ENCODE measurements at regions not wholly inside any gene's neighbourhood (a gene's known extent, or its start where the extent isn't known, plus 50 kb on each side); places are given as distances from the start of the nearest gene placed in this dataset.
"Not testable (repeated sequence)": the region's sequence is repeated elsewhere in the genome, so short reads cannot be mapped to it uniquely, and the experiment has no call there.

- no peak for DNase-seq (ENCODE audit: low spot score)
These were observed 109.6 kb upstream of the SP4 start for GRCh38 chr7:21317966-21318915.

GRCh38 chr7:21318916-21319270, 109.0 kb upstream of the SP4 start:
- DNase-seq (ENCODE audit: low spot score), result no peak

GRCh38 chr7:21326241-21326640, 101.6 kb upstream of the SP4 start:
- no peak for DNase-seq (ENCODE audit: low spot score)

- no peak for DNase-seq (ENCODE audit: low spot score)
These were observed 101.0 kb upstream of the SP4 start for GRCh38 chr7:21326921-21327320.

GRCh38 chr7:21327422-21328409, 100.2 kb upstream of the SP4 start:
- DNase-seq (ENCODE audit: low spot score), result no peak

- DNase-seq (ENCODE audit: low spot score), result no peak
These were observed 97.3 kb upstream of the SP4 start for GRCh38 chr7:21330462-21331178.

GRCh38 chr7:21334906-21335305, 93.0 kb upstream of the SP4 start:
- no peak for DNase-seq (ENCODE audit: low spot score)

- DNase-seq (ENCODE audit: low spot score), result no peak
These were observed 91.1 kb upstream of the SP4 start for GRCh38 chr7:21336743-21337142.

- no peak for DNase-seq (ENCODE audit: low spot score)
These were observed 89.1 kb upstream of the SP4 start for GRCh38 chr7:21338728-21339164.

- DNase-seq (ENCODE audit: low spot score), result not testable (repeated sequence)
These were observed 83.0 kb upstream of the SP4 start for GRCh38 chr7:21344900-21345299.

GRCh38 chr7:21345361-21345760, 82.5 kb upstream of the SP4 start:
- no peak for DNase-seq (ENCODE audit: low spot score)

GRCh38 chr7:21346297-21346696, 81.6 kb upstream of the SP4 start:
- no peak for DNase-seq (ENCODE audit: low spot score)

- DNase-seq (ENCODE audit: low spot score), result no peak
These were observed 75.1 kb upstream of the SP4 start for GRCh38 chr7:21352540-21353387.

GRCh38 chr7:21353388-21353780, 74.5 kb upstream of the SP4 start:
- no peak for DNase-seq (ENCODE audit: low spot score)

GRCh38 chr7:21354284-21354683, 73.6 kb upstream of the SP4 start:
- DNase-seq (ENCODE audit: low spot score), result no peak

- no peak for DNase-seq (ENCODE audit: low spot score)
These were observed 72.4 kb upstream of the SP4 start for GRCh38 chr7:21355406-21355874.

GRCh38 chr7:21356616-21357015, 71.3 kb upstream of the SP4 start:
- no peak for DNase-seq (ENCODE audit: low spot score)

GRCh38 chr7:21357151-21358097, 70.5 kb upstream of the SP4 start:
- no peak for DNase-seq (ENCODE audit: low spot score)

GRCh38 chr7:21358648-21359047, 69.2 kb upstream of the SP4 start:
- DNase-seq (ENCODE audit: low spot score), result no peak

- no peak for DNase-seq (ENCODE audit: low spot score)
These were observed 68.7 kb upstream of the SP4 start for GRCh38 chr7:21359163-21359562.
